ENCODE measurements at regions not wholly inside any gene's neighbourhood (a gene's known extent, or its start where the extent isn't known, plus 50 kb on each side); places are given as distances from the start of the nearest gene placed in this dataset.

- no peaks in the 10 kb centered on the region for H3K79me2 ChIP-seq (ENCODE audit: insufficient read depth, low read length)
- peaks cover 6% of the 10 kb centered on the region in 2 experiments; a peak in 3 of 4 replicates for H3K9me3 ChIP-seq (ENCODE audit: control insufficient read depth in 1 of 2, insufficient read depth in 1 of 2, low read depth in 1 of 2, low read length in 2 of 2)
- CTCF ChIA-PET, result no interaction called here
- no TSS peak for BruUV-seq (replicated peaks)
- no peaks in the 10 kb centered on the region for H4K20me1 ChIP-seq (ENCODE audit: insufficient read depth)
- H2AFZ ChIP-seq (ENCODE audit: low read depth, low read length, poor library complexity, severe bottlenecking), result no peak overlapping the region
- intact Hi-C loops (cut with micrococcal nuclease), result loop anchor here (5.0 kb wide), 1 partner anchor 727 kb away; no protein-coding TSS in a partner anchor
- DNase-seq (ENCODE audit: low read depth, low spot score), result no peak
- no peaks in the 10 kb centered on the region for H3K9me2 ChIP-seq (ENCODE audit: insufficient read depth)
- H3K4me1 ChIP-seq (ENCODE audit: control insufficient read depth in 1 of 2, insufficient read depth in 2 of 2, low read length in 2 of 2), result no peaks in the 10 kb centered on the region
- no peak overlapping the region for H3K27ac ChIP-seq (ENCODE audit: low read depth, low read length)
- H3K9ac ChIP-seq (ENCODE audit: low read length), result no peak overlapping the region
- TF ChIP-seq EGR1 (IDR thresholded peaks at IDR 0.05; ENCODE audit: low read depth), result no peak
- no peak for TF ChIP-seq ELF1 (IDR thresholded peaks at IDR 0.05; ENCODE audit: borderline replicate concordance, low read depth)
- no peak for TF ChIP-seq YY1 (IDR thresholded peaks at IDR 0.05; ENCODE audit: extremely low read depth, insufficient replicate concordance, low read depth, low read length)
- TF ChIP-seq ZFX (IDR thresholded peaks at IDR 0.05), result no peak
- no peak for TF ChIP-seq RAD21 (IDR thresholded peaks at IDR 0.05; ENCODE audit: low read depth)
- no peak for TF ChIP-seq EZH2phosphoT487 (IDR thresholded peaks at IDR 0.05; ENCODE audit: borderline replicate concordance)
- TF ChIP-seq MAX (IDR thresholded peaks at IDR 0.05), result no peak
- no peak for TF ChIP-seq SP1 (IDR thresholded peaks at IDR 0.05; ENCODE audit: low read depth)
- TF ChIP-seq POLR2AphosphoS5 (IDR thresholded peaks at IDR 0.05; ENCODE audit: low read depth, low read length), result no peak
- no peak for TF ChIP-seq TCF7L2 (IDR thresholded peaks at IDR 0.05; ENCODE audit: borderline replicate concordance, extremely low read depth, insufficient read depth, insufficient read length)
- no peak overlapping the region for H3K4me2 ChIP-seq (ENCODE audit: low read length)
- H3K27me3 ChIP-seq (ENCODE audit: insufficient read depth, low read length), result no peaks in the 10 kb centered on the region
- POLR2A ChIA-PET, result no interaction called here
- H3K36me3 ChIP-seq (ENCODE audit: control insufficient read depth in 1 of 2, insufficient read depth in 2 of 2, low read length in 2 of 2), result no peaks in the 10 kb centered on the region
- RAD21 ChIA-PET (ENCODE audit: low non-redundant PET in 1 of 2, low total read pairs in 2 of 2, uncharacterized antibody in 2 of 2, unreplicated experiment in 2 of 2), result no interaction called here
- no peak for ATAC-seq
- no peak overlapping the region for H3K4me3 ChIP-seq (replicated peaks in 1 of 2; ENCODE audit: low read depth in 1 of 2, low read length in 2 of 2)
Observed at GRCh38 chr12:115394496-115395220, 710.7 kb upstream of the TBX3 start.

- no TSS peak for BruUV-seq (replicated peaks)
- Histone ChIP-seq H3K36me3 (ENCODE audit: control insufficient read depth in 1 of 2, insufficient read depth in 2 of 2, low read length in 2 of 2) (no peaks in the 10 kb centered on the region), H3K27ac (ENCODE audit: low read depth, low read length) (no peak overlapping the region), H3K79me2 (ENCODE audit: insufficient read depth, low read length) (no peaks in the 10 kb centered on the region), H3K4me3 (replicated peaks in 1 of 2; ENCODE audit: low read depth in 1 of 2, low read length in 2 of 2) (no peak overlapping the region), H3K9me2 (ENCODE audit: insufficient read depth) (no peaks in the 10 kb centered on the region), H3K4me2 (ENCODE audit: low read length) (no peak overlapping the region), H3K9ac (ENCODE audit: low read length) (no peak overlapping the region), H3K9me3 (ENCODE audit: control insufficient read depth in 1 of 2, insufficient read depth in 1 of 2, low read depth in 1 of 2, low read length in 2 of 2) (no peaks in the 10 kb centered on the region), H3K27me3 (ENCODE audit: insufficient read depth, low read length) (no peaks in the 10 kb centered on the region), H4K20me1 (ENCODE audit: insufficient read depth) (no peaks in the 10 kb centered on the region), H2AFZ (ENCODE audit: low read depth, low read length, poor library complexity, severe bottlenecking) (no peak overlapping the region), H3K4me1 (ENCODE audit: control insufficient read depth in 1 of 2, insufficient read depth in 2 of 2, low read length in 2 of 2) (peaks cover 0 to 3% of the 10 kb centered on the region in 2 experiments; a peak in 1 of 4 replicates)
- intact Hi-C loops (cut with micrococcal nuclease), result no loop called here
- ATAC-seq (no peak), DNase-seq (ENCODE audit: low read depth, low spot score) (no peak)
- ChIA-PET RAD21 (ENCODE audit: low non-redundant PET in 1 of 2, low total read pairs in 2 of 2, uncharacterized antibody in 2 of 2, unreplicated experiment in 2 of 2) (no interaction called here), POLR2A (no interaction called here), CTCF (no interaction called here)
- no peak for TF ChIP-seq SRF (IDR thresholded peaks at IDR 0.05; ENCODE audit: low read depth)
- TF ChIP-seq TCF7L2 (IDR thresholded peaks at IDR 0.05; ENCODE audit: borderline replicate concordance, extremely low read depth, insufficient read depth, insufficient read length), result no peak
- TF ChIP-seq EGR1 (IDR thresholded peaks at IDR 0.05; ENCODE audit: low read depth), result no peak
- no peak for TF ChIP-seq ZBTB33 (IDR thresholded peaks at IDR 0.05; ENCODE audit: extremely low read depth, insufficient replicate concordance, low read length)
- TF ChIP-seq ATF3 (IDR thresholded peaks at IDR 0.05), result no peak
- no peak for TF ChIP-seq FOSL1 (IDR thresholded peaks at IDR 0.05; ENCODE audit: low read depth)
- TF ChIP-seq RAD21 (IDR thresholded peaks at IDR 0.05; ENCODE audit: low read depth), result no peak
- TF ChIP-seq CTCF (IDR thresholded peaks at IDR 0.05 in 2 of 3, conservative IDR thresholded peaks at IDR 0.05 in 1 of 3; ENCODE audit: borderline replicate concordance in 1 of 3, insufficient read depth in 1 of 3, low read depth in 2 of 3, low read length in 2 of 3), result no peak
- no peak for TF ChIP-seq ZNF274 (IDR thresholded peaks at IDR 0.05; ENCODE audit: low read depth, low read length)
Observed at GRCh38 chr12:115388139-115388538, 704.2 kb upstream of the TBX3 start.

Data from HCT116 (cell line).